ENCODE measurements at regions not wholly inside any gene's neighbourhood (a gene's known extent, or its start where the extent isn't known, plus 50 kb on each side); places are given as distances from the start of the nearest gene placed in this dataset.

- DNase-seq = no peak
Measured at GRCh38 chr6:98777762-98778161, 56.6 kb upstream of the POU3F2 start.

- no peak for DNase-seq
Measured at GRCh38 chr6:98779618-98780017, 54.8 kb upstream of the POU3F2 start.

- no peak for DNase-seq
Measured at GRCh38 chr6:98782772-98783171, 51.6 kb upstream of the POU3F2 start.

- DNase-seq = no peak
Measured at GRCh38 chr6:98783578-98783977, 50.8 kb upstream of the POU3F2 start.

Measured in dermis blood vessel endothelial cell (primary cell).